ENCODE measurements at regions not wholly inside any gene's neighbourhood (a gene's known extent, or its start where the extent isn't known, plus 50 kb on each side); places are given as distances from the start of the nearest gene placed in this dataset.

DNA sequence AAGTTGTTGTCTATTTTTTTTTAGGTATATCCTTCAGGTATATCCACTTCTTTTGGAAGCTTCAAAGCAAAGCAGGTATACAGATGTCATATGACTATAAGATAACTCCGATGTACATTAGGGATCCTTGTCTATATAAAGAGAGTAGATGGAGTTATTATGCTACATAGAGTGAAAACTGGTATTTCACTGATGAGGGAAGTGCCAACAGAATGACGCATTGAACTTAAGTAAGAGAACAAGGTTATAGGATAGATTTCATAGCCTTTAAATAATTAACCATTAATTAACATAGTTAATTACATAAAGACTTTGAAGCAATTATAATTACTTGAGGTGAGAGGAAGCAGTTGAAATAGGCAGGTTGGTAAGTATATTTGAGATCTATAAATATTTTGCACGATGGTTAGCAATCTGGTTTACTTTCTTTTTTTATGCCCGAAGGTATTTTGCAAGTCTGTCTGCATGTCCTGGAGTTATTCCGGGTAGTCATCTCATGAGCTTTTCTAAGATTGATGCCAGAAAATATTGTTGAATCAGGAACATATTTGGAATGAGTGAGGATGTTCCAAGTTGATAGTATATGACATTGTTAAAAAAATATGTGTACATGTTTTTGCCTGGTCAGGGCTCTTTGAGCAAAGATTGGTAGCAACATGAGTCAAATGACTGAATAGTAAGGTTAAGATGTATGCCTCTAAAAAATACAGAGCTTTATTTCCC, 299.5 kb upstream of the KCNMB2 start:
- Histone ChIP-seq H3K36me3 (ENCODE audit: control insufficient read depth in 2 of 2, extremely low read depth in 1 of 2, insufficient read depth in 2 of 2, low read length in 2 of 2) (no peaks in the 10 kb centered on the region), H3K4me3 (replicated peaks in 1 of 3; ENCODE audit: insufficient read depth in 1 of 3, low read depth in 1 of 3, low read length in 3 of 3) (no peak overlapping the region), H3K9ac (replicated peaks; ENCODE audit: extremely low read depth, insufficient read depth, low read length) (no peak overlapping the region), H3K27me3 (ENCODE audit: control insufficient read depth in 2 of 2, insufficient read depth in 2 of 2, low read length in 2 of 2) (no peaks in the 10 kb centered on the region), H3K9me1 (replicated peaks; ENCODE audit: control insufficient read depth, extremely low read depth, insufficient read depth, low read length) (no peaks in the 10 kb centered on the region), H3K27ac (ENCODE audit: insufficient read depth, low read depth, low read length) (no peak overlapping the region), H3K4me1 (ENCODE audit: control insufficient read depth, extremely low read depth, insufficient read depth, low read length) (no peaks in the 10 kb centered on the region), H2AFZ (ENCODE audit: low read depth, low read length) (no peak overlapping the region), H4K20me1 (replicated peaks; ENCODE audit: control insufficient read depth, extremely low read depth, insufficient read depth, low read length) (no peaks in the 10 kb centered on the region), H3K79me2 (ENCODE audit: control insufficient read depth, insufficient read depth, low read length) (no peaks in the 10 kb centered on the region), H3K4me2 (ENCODE audit: insufficient read depth, low read length) (no peak overlapping the region), H3K9me3 (replicated peaks; ENCODE audit: control insufficient read depth, insufficient read depth, low read length) (no peaks in the 10 kb centered on the region)
- POLR2A ChIA-PET = no interaction called here
- dilution Hi-C loops (cut with MboI; ENCODE audit: extremely low pct_ligation_motif_present, low sequenced_read_pairs) = no loop called here
- DNase-seq (ENCODE audit: low read depth, low spot score) (no peak), FAIRE-seq (no peak)
- CTCF ChIA-PET = interaction anchor here (0.8 to 0.9 kb wide), 2 partner anchors 9 to 18 kb away, joined by 3 read pairs; no protein-coding TSS in a partner anchor
- no TSS peak for BruUV-seq (replicated peaks)
- intact Hi-C loops (cut with micrococcal nuclease) = no loop called here
- TF ChIP-seq, protein P1, sequence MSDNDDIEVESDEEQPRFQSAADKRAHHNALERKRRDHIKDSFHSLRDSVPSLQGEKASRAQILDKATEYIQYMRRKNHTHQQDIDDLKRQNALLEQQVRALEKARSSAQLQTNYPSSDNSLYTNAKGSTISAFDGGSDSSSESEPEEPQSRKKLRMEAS (IDR thresholded peaks at IDR 0.05; ENCODE audit: insufficient read depth, insufficient read length) = no peak
- TF ChIP-seq MYC (IDR thresholded peaks at IDR 0.05; ENCODE audit: low read depth, low read length) (no peak), POLR2AphosphoS5 (IDR thresholded peaks at IDR 0.05; ENCODE audit: insufficient read depth, low read depth, low read length) (no peak), JUN (IDR thresholded peaks at IDR 0.05; ENCODE audit: borderline replicate concordance, insufficient read depth, insufficient read length, low read depth) (no peak), GATA2 (IDR thresholded peaks at IDR 0.05; ENCODE audit: insufficient read depth, insufficient read length, low read depth, low read length) (no peak), POLR2A (IDR thresholded peaks at IDR 0.05; ENCODE audit: low read depth, low read length) (no peak), EZH2 (IDR thresholded peaks at IDR 0.05; ENCODE audit: borderline replicate concordance, low read depth, low read length, severe bottlenecking) (no peak)

DNA sequence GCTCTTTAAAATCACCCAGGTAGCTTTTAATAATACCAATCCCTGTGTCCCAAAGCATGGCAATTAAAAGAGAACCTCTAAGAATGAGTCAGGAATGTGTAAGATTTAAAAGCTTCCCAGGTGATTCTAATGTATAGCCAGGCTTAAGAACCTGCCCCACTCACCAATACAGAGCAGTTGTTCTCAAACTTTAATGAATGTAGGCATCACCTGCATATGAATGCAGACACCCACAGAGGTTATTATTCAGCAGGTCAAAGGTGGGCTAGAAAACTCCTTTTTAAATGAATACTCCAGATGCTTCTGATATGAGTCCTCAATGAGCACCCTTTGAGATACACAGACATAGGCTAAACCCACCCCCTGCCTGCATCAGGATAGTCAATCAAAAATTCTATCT, 298.1 kb upstream of the KCNMB2 start:
- H3K27me3 ChIP-seq (ENCODE audit: control insufficient read depth in 2 of 2, insufficient read depth in 2 of 2, low read length in 2 of 2) = no peaks in the 10 kb centered on the region
- ChIA-PET POLR2A (no interaction called here), CTCF (no interaction called here)
- no peaks in the 10 kb centered on the region for H4K20me1 ChIP-seq (replicated peaks; ENCODE audit: control insufficient read depth, extremely low read depth, insufficient read depth, low read length)
- no peaks in the 10 kb centered on the region for H3K4me1 ChIP-seq (ENCODE audit: control insufficient read depth, extremely low read depth, insufficient read depth, low read length)
- no peak overlapping the region for H3K4me3 ChIP-seq (replicated peaks in 1 of 3; ENCODE audit: insufficient read depth in 1 of 3, low read depth in 1 of 3, low read length in 3 of 3)
- no peaks in the 10 kb centered on the region for H3K9me3 ChIP-seq (replicated peaks; ENCODE audit: control insufficient read depth, insufficient read depth, low read length)
- H3K79me2 ChIP-seq (ENCODE audit: control insufficient read depth, insufficient read depth, low read length) = no peaks in the 10 kb centered on the region
- FAIRE-seq (no peak), DNase-seq (ENCODE audit: low read depth, low spot score) (no peak)
- H2AFZ ChIP-seq (ENCODE audit: low read depth, low read length) = no peak overlapping the region
- intact Hi-C loops (cut with micrococcal nuclease) (no loop called here), dilution Hi-C loops (cut with MboI; ENCODE audit: extremely low pct_ligation_motif_present, low sequenced_read_pairs) (no loop called here)
- BruUV-seq (replicated peaks) = no TSS peak
- H3K9me1 ChIP-seq (replicated peaks; ENCODE audit: control insufficient read depth, extremely low read depth, insufficient read depth, low read length) = no peaks in the 10 kb centered on the region
- H3K27ac ChIP-seq (ENCODE audit: insufficient read depth, low read depth, low read length) = no peak overlapping the region
- no peak overlapping the region for H3K4me2 ChIP-seq (ENCODE audit: insufficient read depth, low read length)
- no peaks in the 10 kb centered on the region for H3K36me3 ChIP-seq (ENCODE audit: control insufficient read depth in 2 of 2, extremely low read depth in 1 of 2, insufficient read depth in 2 of 2, low read length in 2 of 2)
- TF ChIP-seq, protein P1 (IDR thresholded peaks at IDR 0.05; ENCODE audit: insufficient read depth, insufficient read length) = no peak
- TF ChIP-seq MYC (IDR thresholded peaks at IDR 0.05; ENCODE audit: low read depth, low read length) (no peak), FOS (IDR thresholded peaks at IDR 0.05; ENCODE audit: borderline replicate concordance, insufficient read depth, low read length) (no peak), POLR2AphosphoS5 (IDR thresholded peaks at IDR 0.05; ENCODE audit: insufficient read depth, low read depth, low read length) (no peak)
- H3K9ac ChIP-seq (replicated peaks; ENCODE audit: extremely low read depth, insufficient read depth, low read length) = no peak overlapping the region
